Gastrocnemius medialis (tissue), 4 donors: ENCODE measurements at regions not wholly inside any gene's neighbourhood (a gene's known extent, or its start where the extent isn't known, plus 50 kb on each side); places are given as distances from the start of the nearest gene placed in this dataset.

Experiments
- CTCF ChIP-seq, 5 experiments: fragments of 450-650 bp in 3 of 5; fragments of 200-600 bp in 2 of 5; sonication (generic) in 2 of 5; IDR thresholded peaks in 4 of 5; conservative IDR thresholded peaks in 1 of 5; 1 replicate in 4 of 5; 2 replicates in 1 of 5; pipeline ENCODE4 v1.5.1; 2016 to 2019; ENCODE audit warnings: antibody characterized with exemption in 5 of 5, mild to moderate bottlenecking in 3 of 5, moderate library complexity in 3 of 5
- POLR2A ChIP-seq, 2 donors: fragments of 450-650 bp; IDR thresholded peaks; one replicate each; pipeline ENCODE4 v1.6.1; 2017; ENCODE audit warnings: antibody characterized with exemption in 2 of 2, mild to moderate bottlenecking in 2 of 2, moderate library complexity in 2 of 2

- TF ChIP-seq CTCF (IDR thresholded peaks at IDR 0.05 in 4 of 5, conservative IDR thresholded peaks at IDR 0.05 in 1 of 5) (no peak), POLR2A (IDR thresholded peaks at IDR 0.05) (no peak)
These were observed 129.8 kb upstream of the KRR1 start for GRCh38 chr12:75641031-75641780.
